ENCODE measurements at regions not wholly inside any gene's neighbourhood (a gene's known extent, or its start where the extent isn't known, plus 50 kb on each side); places are given as distances from the start of the nearest gene placed in this dataset.

DNA sequence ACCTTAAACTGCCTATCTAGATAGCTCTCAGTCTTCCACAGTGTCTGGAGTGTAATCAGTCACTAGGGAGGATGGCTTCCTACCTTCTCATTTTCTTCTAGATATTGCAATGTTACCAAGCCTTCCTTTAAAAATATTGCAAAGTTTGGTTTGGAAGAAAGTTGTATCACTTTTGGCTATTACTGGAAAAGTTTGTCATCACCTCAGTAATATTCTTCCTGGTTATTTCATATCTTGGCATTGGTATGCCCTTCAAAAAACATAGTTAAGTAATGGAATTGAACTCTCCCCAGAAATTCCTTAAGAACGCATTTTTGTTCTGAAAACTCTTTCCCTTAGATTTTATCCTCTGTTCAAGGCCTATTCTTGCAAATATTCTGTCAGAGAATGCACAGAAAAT lies 179.3 kb upstream of the MME start:
- no peak overlapping the region for H3K27ac ChIP-seq (ENCODE audit: low read depth, low read length)
- no peak overlapping the region for H3K4me3 ChIP-seq (ENCODE audit: low read length)
- no peak overlapping the region for H3K9ac ChIP-seq (ENCODE audit: low read depth, low read length)
- no peaks in the 10 kb centered on the region for H3K9me3 ChIP-seq (ENCODE audit: insufficient read depth, low read depth, low read length)
- 92% methylated on average over 1 of the region's 1 CpG for WGBS
- no peaks in the 10 kb centered on the region for H3K36me3 ChIP-seq (ENCODE audit: insufficient read depth, low read length)
- no peaks in the 10 kb centered on the region for H3K27me3 ChIP-seq (ENCODE audit: insufficient read depth, low read length)
- H3K4me1 ChIP-seq (ENCODE audit: insufficient read depth, low read length), result no peaks in the 10 kb centered on the region

GRCh38 chr3:154898916-154899315 lies 181.2 kb upstream of the MME start:
- no peaks in the 10 kb centered on the region for H3K36me3 ChIP-seq (ENCODE audit: insufficient read depth, low read length)
- no peak overlapping the region for H3K4me3 ChIP-seq (ENCODE audit: low read length)
- no peaks in the 10 kb centered on the region for H3K9me3 ChIP-seq (ENCODE audit: insufficient read depth, low read depth, low read length)
- WGBS, result 100% methylated on average over 1 of the region's 1 CpG
- H3K4me1 ChIP-seq (ENCODE audit: insufficient read depth, low read length), result no peaks in the 10 kb centered on the region
- no peak overlapping the region for H3K9ac ChIP-seq (ENCODE audit: low read depth, low read length)
- no peaks in the 10 kb centered on the region for H3K27me3 ChIP-seq (ENCODE audit: insufficient read depth, low read length)
- no peak overlapping the region for H3K27ac ChIP-seq (ENCODE audit: low read depth, low read length)

DNA sequence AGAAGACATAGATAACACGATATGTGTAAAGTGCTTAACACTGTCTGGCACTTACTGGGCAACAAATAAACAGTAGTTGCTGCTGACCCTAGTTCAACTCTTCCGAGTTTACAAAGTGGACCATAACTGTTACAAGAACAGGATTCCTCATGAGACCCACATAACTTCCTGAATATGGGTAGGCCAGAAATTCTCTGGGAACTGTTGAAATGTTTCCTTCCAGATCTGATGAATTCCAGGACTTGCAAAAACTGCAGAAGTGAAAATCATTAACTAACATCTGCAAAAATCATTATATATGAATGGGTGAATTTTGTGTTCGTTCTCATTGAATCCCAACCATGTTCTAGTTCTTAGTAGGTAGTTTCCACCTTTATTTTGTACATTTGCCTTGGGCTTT lies 181.7 kb upstream of the MME start:
- WGBS, result 96% methylated on average over 2 of the region's 3 CpGs
- H3K27ac ChIP-seq (ENCODE audit: low read depth, low read length), result no peak overlapping the region
- H3K9me3 ChIP-seq (ENCODE audit: insufficient read depth, low read depth, low read length), result no peaks in the 10 kb centered on the region
- H3K4me3 ChIP-seq (ENCODE audit: low read length), result no peak overlapping the region
- no peaks in the 10 kb centered on the region for H3K4me1 ChIP-seq (ENCODE audit: insufficient read depth, low read length)
- no peaks in the 10 kb centered on the region for H3K36me3 ChIP-seq (ENCODE audit: insufficient read depth, low read length)
- no peaks in the 10 kb centered on the region for H3K27me3 ChIP-seq (ENCODE audit: insufficient read depth, low read length)
- no peak overlapping the region for H3K9ac ChIP-seq (ENCODE audit: low read depth, low read length)

DNA sequence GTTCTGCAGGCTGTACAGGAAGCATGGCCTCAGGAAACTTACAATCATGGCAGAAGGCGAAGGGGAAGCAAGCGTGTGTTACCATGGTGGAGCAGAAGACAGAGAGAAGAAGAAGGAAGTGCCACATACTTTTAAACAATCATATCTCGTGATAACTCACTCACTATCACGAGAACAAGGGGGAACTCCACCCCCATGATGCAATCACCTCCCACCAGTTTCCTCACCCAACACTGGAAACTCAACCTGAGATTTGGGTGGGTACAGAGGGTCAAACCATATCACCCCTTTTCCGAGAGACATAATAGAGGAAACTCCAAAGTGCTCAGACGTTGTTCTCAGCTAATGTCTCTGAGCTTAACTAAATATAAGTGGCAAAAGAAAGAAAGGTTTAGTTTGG lies 186.3 kb upstream of the MME start:
- 0 out of 2 replicates have a peak, but pooled peaks cover under 1% of the 10 kb centered on the region for H3K9me3 ChIP-seq (ENCODE audit: insufficient read depth, low read depth, low read length)
- H3K4me1 ChIP-seq (ENCODE audit: insufficient read depth, low read length), result no peaks in the 10 kb centered on the region
- WGBS, result 95% methylated on average over 6 of the region's 6 CpGs
- no peak overlapping the region for H3K27ac ChIP-seq (ENCODE audit: low read depth, low read length)
- H3K4me3 ChIP-seq (ENCODE audit: low read length), result no peak overlapping the region
- H3K36me3 ChIP-seq (ENCODE audit: insufficient read depth, low read length), result no peaks in the 10 kb centered on the region
- no peaks in the 10 kb centered on the region for H3K27me3 ChIP-seq (ENCODE audit: insufficient read depth, low read length)
- no peak overlapping the region for H3K9ac ChIP-seq (ENCODE audit: low read depth, low read length)

DNA sequence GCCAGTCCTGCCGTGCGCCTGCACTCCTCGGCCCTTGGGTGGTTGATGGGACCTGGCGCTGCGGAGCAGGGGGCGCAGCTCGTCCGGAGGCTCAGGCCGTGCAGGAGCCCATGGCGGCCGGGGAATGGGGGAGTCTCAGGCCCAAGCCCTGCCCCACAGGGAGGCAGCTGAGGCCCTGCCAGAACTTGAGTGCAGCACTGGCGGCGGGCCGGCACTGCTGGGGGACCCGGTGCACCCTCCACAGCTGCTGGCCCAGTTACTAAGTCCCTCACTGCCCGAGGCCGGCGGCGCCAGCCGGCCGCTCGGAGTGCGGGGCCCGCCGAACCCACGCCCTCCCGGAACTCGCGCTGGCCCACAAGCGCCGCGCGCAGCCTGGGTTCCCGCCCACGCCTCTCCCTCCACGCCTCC lies 190.9 kb upstream of the MME start:
- Histone ChIP-seq H3K4me3 (ENCODE audit: low read length) (no peak overlapping the region), H3K9ac (ENCODE audit: low read depth, low read length) (no peak overlapping the region), H3K36me3 (ENCODE audit: insufficient read depth, low read length) (no peaks in the 10 kb centered on the region), H3K27ac (ENCODE audit: low read depth, low read length) (no peak overlapping the region), H3K4me1 (ENCODE audit: insufficient read depth, low read length) (no peaks in the 10 kb centered on the region), H3K9me3 (ENCODE audit: insufficient read depth, low read depth, low read length) (0 out of 2 replicates have a peak, but pooled peaks cover 2% of the 10 kb centered on the region), H3K27me3 (ENCODE audit: insufficient read depth, low read length) (no peaks in the 10 kb centered on the region)
- WGBS, result 98% methylated on average over 36 of the region's 36 CpGs

GRCh38 chr3:154887869-154888268 lies 192.2 kb upstream of the MME start:
- H3K9me3 ChIP-seq (ENCODE audit: insufficient read depth, low read depth, low read length), result 0 out of 2 replicates have a peak, but pooled peaks cover 2% of the 10 kb centered on the region
- no peak overlapping the region for H3K9ac ChIP-seq (ENCODE audit: low read depth, low read length)
- H3K4me1 ChIP-seq (ENCODE audit: insufficient read depth, low read length), result no peaks in the 10 kb centered on the region
- no peaks in the 10 kb centered on the region for H3K36me3 ChIP-seq (ENCODE audit: insufficient read depth, low read length)
- 97% methylated on average over 3 of the region's 3 CpGs for WGBS
- H3K27ac ChIP-seq (ENCODE audit: low read depth, low read length), result no peak overlapping the region
- no peaks in the 10 kb centered on the region for H3K27me3 ChIP-seq (ENCODE audit: insufficient read depth, low read length)
- no peak overlapping the region for H3K4me3 ChIP-seq (ENCODE audit: low read length)

- H3K27ac ChIP-seq (ENCODE audit: low read depth, low read length), result no peak overlapping the region; the same call in 1 of the 2 replicates
- no peak overlapping the region for H3K4me3 ChIP-seq (ENCODE audit: low read length)
- 0 out of 2 replicates have a peak, but pooled peaks cover 2% of the 10 kb centered on the region for H3K9me3 ChIP-seq (ENCODE audit: insufficient read depth, low read depth, low read length)
- no peaks in the 10 kb centered on the region for H3K4me1 ChIP-seq (ENCODE audit: insufficient read depth, low read length)
- WGBS, result 80% methylated on average over 3 of the region's 3 CpGs
- no peak overlapping the region for H3K9ac ChIP-seq (ENCODE audit: low read depth, low read length)
- no peaks in the 10 kb centered on the region for H3K27me3 ChIP-seq (ENCODE audit: insufficient read depth, low read length)
- H3K36me3 ChIP-seq (ENCODE audit: insufficient read depth, low read length), result no peaks in the 10 kb centered on the region
These were observed 193.7 kb upstream of the MME start for GRCh38 chr3:154886437-154886836.

GRCh38 chr3:154885418-154885817 lies 194.7 kb upstream of the MME start:
- Histone ChIP-seq H3K27ac (ENCODE audit: low read depth, low read length) (no peak overlapping the region), H3K4me1 (ENCODE audit: insufficient read depth, low read length) (no peaks in the 10 kb centered on the region), H3K27me3 (ENCODE audit: insufficient read depth, low read length) (no peaks in the 10 kb centered on the region), H3K9ac (ENCODE audit: low read depth, low read length) (no peak overlapping the region), H3K4me3 (ENCODE audit: low read length) (no peak overlapping the region), H3K36me3 (ENCODE audit: insufficient read depth, low read length) (no peaks in the 10 kb centered on the region), H3K9me3 (ENCODE audit: insufficient read depth, low read depth, low read length) (0 out of 2 replicates have a peak, but pooled peaks cover 2% of the 10 kb centered on the region)
- WGBS, result 98% methylated on average over 2 of the region's 3 CpGs

DNA sequence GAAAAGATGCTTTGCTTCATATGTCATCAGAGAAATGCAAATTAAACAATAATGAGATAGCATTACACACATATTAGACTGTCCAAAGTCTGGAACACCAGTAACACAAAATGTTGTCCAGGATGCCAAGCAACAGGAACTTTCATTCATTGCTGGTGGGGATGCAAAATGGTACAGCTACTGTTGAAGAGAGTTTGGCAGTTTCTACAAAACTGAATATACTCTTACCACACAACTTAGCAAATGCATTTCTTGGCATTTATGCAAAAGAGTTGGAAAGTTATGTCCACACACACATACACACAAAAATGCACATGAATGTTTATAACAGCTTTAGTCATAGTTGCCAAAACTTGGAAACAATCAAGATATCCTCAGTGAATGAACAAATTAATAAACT lies 195.2 kb upstream of the MME start:
- Histone ChIP-seq H3K9ac (ENCODE audit: low read depth, low read length) (no peak overlapping the region), H3K36me3 (ENCODE audit: insufficient read depth, low read length) (no peaks in the 10 kb centered on the region), H3K4me3 (ENCODE audit: low read length) (no peak overlapping the region), H3K27me3 (ENCODE audit: insufficient read depth, low read length) (no peaks in the 10 kb centered on the region), H3K4me1 (ENCODE audit: insufficient read depth, low read length) (no peaks in the 10 kb centered on the region), H3K9me3 (ENCODE audit: insufficient read depth, low read depth, low read length) (0 out of 2 replicates have a peak, but pooled peaks cover 2% of the 10 kb centered on the region), H3K27ac (ENCODE audit: low read depth, low read length) (no peak overlapping the region)

DNA sequence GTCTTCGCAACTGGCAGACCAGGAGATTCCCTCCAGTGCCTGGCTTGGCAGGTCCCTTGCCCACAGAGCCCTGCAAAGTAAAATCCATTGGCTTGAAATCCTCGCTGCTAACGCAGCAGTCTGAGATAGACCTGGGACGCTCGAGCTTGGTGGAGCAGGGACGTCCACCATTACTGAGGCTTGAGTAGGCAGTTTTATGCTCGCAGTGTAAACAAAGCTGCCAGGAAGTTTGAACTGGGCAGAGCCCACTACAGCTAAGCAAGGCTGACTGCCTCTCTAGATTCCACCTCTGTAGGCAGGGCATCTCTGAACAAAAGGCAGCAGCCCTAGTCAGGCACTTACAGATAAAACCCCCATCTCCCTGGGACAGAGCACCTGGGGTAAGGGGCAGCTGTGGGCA lies 205.0 kb upstream of the MME start:
- WGBS, result 95% methylated on average over 7 of the region's 7 CpGs
- no peaks in the 10 kb centered on the region for H3K4me1 ChIP-seq (ENCODE audit: insufficient read depth, low read length)
- no peak overlapping the region for H3K9ac ChIP-seq (ENCODE audit: low read depth, low read length)

GRCh38 chr3:154872696-154873095 lies 207.4 kb upstream of the MME start:
- no peaks in the 10 kb centered on the region for H3K27me3 ChIP-seq (ENCODE audit: insufficient read depth, low read length)
- H3K27ac ChIP-seq (ENCODE audit: low read depth, low read length), result no peak overlapping the region
- H3K36me3 ChIP-seq (ENCODE audit: insufficient read depth, low read length), result no peaks in the 10 kb centered on the region
- no peak overlapping the region for H3K4me3 ChIP-seq (ENCODE audit: low read length)
- no peaks in the 10 kb centered on the region for H3K4me1 ChIP-seq (ENCODE audit: insufficient read depth, low read length)
- WGBS, result 92% methylated on average over 1 of the region's 2 CpGs
- no peak overlapping the region for H3K9ac ChIP-seq (ENCODE audit: low read depth, low read length)
- no peaks in the 10 kb centered on the region; the same call in 1 of the 2 replicates for H3K9me3 ChIP-seq (ENCODE audit: insufficient read depth, low read depth, low read length)

More for the DNA sequence above, 205.0 kb upstream of the MME start:
- H3K36me3 ChIP-seq (ENCODE audit: insufficient read depth, low read length), result no peaks in the 10 kb centered on the region
- H3K9me3 ChIP-seq (ENCODE audit: insufficient read depth, low read depth, low read length), result no peaks in the 10 kb centered on the region; the same call in 1 of the 2 replicates
- H3K27me3 ChIP-seq (ENCODE audit: insufficient read depth, low read length), result no peaks in the 10 kb centered on the region
- H3K27ac ChIP-seq (ENCODE audit: low read depth, low read length), result no peak overlapping the region
- no peak overlapping the region for H3K4me3 ChIP-seq (ENCODE audit: low read length)

DNA sequence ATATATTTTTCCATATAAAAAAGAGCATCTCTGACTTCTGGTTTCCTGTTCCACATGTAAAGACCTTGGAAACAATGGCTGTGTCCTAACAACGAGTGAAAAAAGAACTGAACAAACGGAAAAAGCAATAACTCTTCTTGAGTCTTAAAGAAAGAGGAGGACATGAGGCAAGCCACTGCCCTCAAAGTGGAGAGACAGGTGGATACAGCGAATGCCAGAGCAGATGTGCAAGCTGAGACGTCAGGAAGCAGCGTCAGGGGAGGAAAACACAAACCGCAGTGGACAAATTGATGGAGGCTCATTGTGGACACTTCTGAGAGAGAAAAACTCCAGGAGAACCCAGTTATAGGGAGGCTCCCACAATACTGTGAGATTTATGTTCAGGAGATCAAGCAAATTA lies 208.0 kb upstream of the MME start:
- 88% methylated on average over 6 of the region's 6 CpGs for WGBS
- H3K27me3 ChIP-seq (ENCODE audit: insufficient read depth, low read length), result no peaks in the 10 kb centered on the region

More for the DNA sequence above, 208.0 kb upstream of the MME start:
- H3K36me3 ChIP-seq (ENCODE audit: insufficient read depth, low read length), result no peaks in the 10 kb centered on the region
- no peak overlapping the region for H3K9ac ChIP-seq (ENCODE audit: low read depth, low read length)
- no peaks in the 10 kb centered on the region for H3K4me1 ChIP-seq (ENCODE audit: insufficient read depth, low read length)
- no peaks in the 10 kb centered on the region; the same call in 1 of the 2 replicates for H3K9me3 ChIP-seq (ENCODE audit: insufficient read depth, low read depth, low read length)
- no peak overlapping the region for H3K27ac ChIP-seq (ENCODE audit: low read depth, low read length)
- no peak overlapping the region for H3K4me3 ChIP-seq (ENCODE audit: low read length)
